Thyroid gland (tissue), 4 donors: ENCODE measurements at regions not wholly inside any gene's neighbourhood (a gene's known extent, or its start where the extent isn't known, plus 50 kb on each side); places are given as distances from the start of the nearest gene placed in this dataset.

ENCODE experiments used
- POLR2A ChIP-seq, 2 donors: fragments of 450-650 bp; IDR thresholded peaks; one replicate each; pipeline ENCODE4 v1.6.1; 2017; ENCODE audit warnings: antibody characterized with exemption in 2 of 2, mild to moderate bottlenecking in 2 of 2, moderate library complexity in 1 of 2
- TF ChIP-seq, protein P1 (sequence below), 6 experiments: fragments of 200-600 bp in 3 of 6; fragments of 450-650 bp in 3 of 6; sonication (generic) in 3 of 6; IDR thresholded peaks; one replicate each; pipeline ENCODE4 v1.5.1; 2016 to 2019; ENCODE audit warnings: antibody characterized with exemption in 6 of 6, mild to moderate bottlenecking in 2 of 6, inconsistent platforms in 1 of 6, moderate library complexity in 1 of 6

DNA sequence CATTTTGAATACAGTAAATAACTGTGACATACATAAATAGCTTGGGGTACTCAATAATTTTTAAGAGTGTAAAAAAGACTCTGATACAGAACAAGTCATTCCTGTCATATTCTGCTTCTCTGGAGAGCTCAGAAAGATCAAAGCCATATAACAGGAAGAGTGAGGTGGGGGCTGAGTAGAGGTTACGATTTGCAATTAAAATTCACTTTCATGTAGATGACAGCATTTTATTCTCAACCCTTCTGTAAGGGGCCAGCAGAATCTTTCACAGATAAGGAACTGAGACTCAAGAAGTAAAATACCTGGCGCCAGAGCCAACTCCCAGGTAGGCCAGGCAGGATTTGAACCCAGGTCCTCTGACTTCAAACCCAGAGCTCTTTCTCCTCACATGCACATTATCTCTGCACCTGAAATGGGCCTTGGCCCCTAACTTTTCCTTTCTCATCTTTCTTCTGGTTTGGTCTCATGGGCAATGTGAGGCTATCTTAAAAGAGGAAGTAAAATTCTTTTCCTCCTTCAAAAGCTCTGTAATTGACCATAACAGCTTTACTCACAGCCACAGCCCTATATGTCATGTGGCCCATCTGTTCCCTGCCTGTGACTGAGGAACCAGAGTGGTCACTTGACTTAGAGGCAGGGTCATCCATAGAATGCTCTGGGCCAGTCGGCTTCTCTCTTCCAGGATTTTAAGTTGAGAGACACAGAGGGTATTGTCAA lies 80.9 kb upstream of the SYT6 start:
- TF ChIP-seq, protein P1, sequence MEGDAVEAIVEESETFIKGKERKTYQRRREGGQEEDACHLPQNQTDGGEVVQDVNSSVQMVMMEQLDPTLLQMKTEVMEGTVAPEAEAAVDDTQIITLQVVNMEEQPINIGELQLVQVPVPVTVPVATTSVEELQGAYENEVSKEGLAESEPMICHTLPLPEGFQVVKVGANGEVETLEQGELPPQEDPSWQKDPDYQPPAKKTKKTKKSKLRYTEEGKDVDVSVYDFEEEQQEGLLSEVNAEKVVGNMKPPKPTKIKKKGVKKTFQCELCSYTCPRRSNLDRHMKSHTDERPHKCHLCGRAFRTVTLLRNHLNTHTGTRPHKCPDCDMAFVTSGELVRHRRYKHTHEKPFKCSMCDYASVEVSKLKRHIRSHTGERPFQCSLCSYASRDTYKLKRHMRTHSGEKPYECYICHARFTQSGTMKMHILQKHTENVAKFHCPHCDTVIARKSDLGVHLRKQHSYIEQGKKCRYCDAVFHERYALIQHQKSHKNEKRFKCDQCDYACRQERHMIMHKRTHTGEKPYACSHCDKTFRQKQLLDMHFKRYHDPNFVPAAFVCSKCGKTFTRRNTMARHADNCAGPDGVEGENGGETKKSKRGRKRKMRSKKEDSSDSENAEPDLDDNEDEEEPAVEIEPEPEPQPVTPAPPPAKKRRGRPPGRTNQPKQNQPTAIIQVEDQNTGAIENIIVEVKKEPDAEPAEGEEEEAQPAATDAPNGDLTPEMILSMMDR (IDR thresholded peaks at IDR 0.05), result no peak
- TF ChIP-seq POLR2A (IDR thresholded peaks at IDR 0.05), result no peak
